RWPE1 (cell line): ENCODE measurements at regions not wholly inside any gene's neighbourhood (a gene's known extent, or its start where the extent isn't known, plus 50 kb on each side); places are given as distances from the start of the nearest gene placed in this dataset.
"Not testable (repeated sequence)": the region's sequence is repeated elsewhere in the genome, so short reads cannot be mapped to it uniquely, and the experiment has no call there.

Experiments used
- CTCF ChIA-PET: fragments of 350-600 bp; sonication (Branson Sonifier 250); formaldehyde crosslinking; extraction: SDS; loops from one replicate; lab custom pipeline; 2021; lab: Yijun Ruan, JAX
- POLR2A ChIA-PET: fragments of 400-600 bp; formaldehyde crosslinking; extraction: SDS; loops from one replicate; lab custom pipeline; 2020; ENCODE audit warnings: antibody characterized with exemption; ENCODE audit not compliant: low non-redundant PET; lab: Yijun Ruan, JAX
- DNase-seq: peaks from one replicate; pipeline ENCODE4 v3.0.0; 2012; ENCODE audit warnings: low spot score
- H3K27ac ChIP-seq: fragments of 450-650 bp; 2 replicates; pipeline ENCODE4 v1.5.1; 2017
- CTCF ChIP-seq: fragments of 450-650 bp; conservative IDR thresholded peaks from 2 replicates; pipeline ENCODE4 v1.5.1; 2017; ENCODE audit warnings: low read depth, mild to moderate bottlenecking

- ChIA-PET CTCF (interaction anchor here (0.7 kb wide), 1 partner anchor 1311 kb away, joined by 3 read pairs; no protein-coding TSS in a partner anchor), POLR2A (no interaction called here)
- TF ChIP-seq CTCF, result no peak
- no peak for DNase-seq
- no peak overlapping the region for H3K27ac ChIP-seq
Observed at GRCh38 chr21:38097789-38098188, 159.0 kb upstream of the KCNJ15 start.

- ChIA-PET CTCF (no interaction called here), POLR2A (no interaction called here)
- H3K27ac ChIP-seq, result no peak overlapping the region
- DNase-seq, result no peak
- TF ChIP-seq CTCF, result no peak
Observed at GRCh38 chr21:38112219-38112789, 144.5 kb upstream of the KCNJ15 start.

GRCh38 chr21:38114717-38115333 lies 142.0 kb upstream of the KCNJ15 start:
- POLR2A ChIA-PET, result no interaction called here
- H3K27ac ChIP-seq, result no peak overlapping the region
- no peak for DNase-seq
- TF ChIP-seq CTCF, result no peak
- CTCF ChIA-PET, result no interaction called here

GRCh38 chr21:38115870-38116269 lies 140.9 kb upstream of the KCNJ15 start:
- TF ChIP-seq CTCF, result no peak
- ChIA-PET POLR2A (no interaction called here), CTCF (interaction anchor here (0.6 kb wide), 1 partner anchor 113 kb away, joined by 5 read pairs; no protein-coding TSS in a partner anchor)
- DNase-seq, result no peak
- no peak overlapping the region for H3K27ac ChIP-seq

GRCh38 chr21:38119793-38120192 lies 137.0 kb upstream of the KCNJ15 start:
- ChIA-PET POLR2A (no interaction called here), CTCF (interaction anchor here (0.7 kb wide), 1 partner anchor 98 kb away, joined by 3 read pairs; no protein-coding TSS in a partner anchor)

GRCh38 chr21:38120679-38120983 lies 136.2 kb upstream of the KCNJ15 start:
- POLR2A ChIA-PET, DNase-seq, CTCF ChIA-PET, H3K27ac ChIP-seq: not testable (repeated sequence)

More at GRCh38 chr21:38119793-38120192, 137.0 kb upstream of the KCNJ15 start:
- TF ChIP-seq CTCF, result no peak
- no peak for DNase-seq
- no peak overlapping the region for H3K27ac ChIP-seq
